ENCODE measurements at regions not wholly inside any gene's neighbourhood (a gene's known extent, or its start where the extent isn't known, plus 50 kb on each side); places are given as distances from the start of the nearest gene placed in this dataset.

DNA sequence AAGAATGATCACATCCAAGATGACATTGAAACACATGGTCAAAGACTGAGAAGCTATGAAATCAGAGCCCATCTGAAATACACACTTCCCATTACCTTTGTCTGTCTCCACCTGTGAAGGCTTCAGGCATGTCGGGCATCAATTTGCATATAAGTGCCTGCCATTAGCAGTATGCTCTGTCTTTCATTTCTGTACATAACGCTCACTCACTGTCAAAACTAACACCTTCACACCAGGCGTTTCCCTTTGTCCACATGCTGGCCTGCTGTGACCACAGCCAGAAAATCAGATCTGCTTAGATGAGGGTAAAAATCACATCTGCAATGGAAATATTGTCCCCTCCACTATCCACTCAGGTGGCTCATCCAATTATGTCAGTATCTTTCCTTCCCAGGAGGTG lies 524.8 kb downstream of the TOX3 start:
- no peak overlapping the region for H3K4me3 ChIP-seq
- TF ChIP-seq, protein P1, sequence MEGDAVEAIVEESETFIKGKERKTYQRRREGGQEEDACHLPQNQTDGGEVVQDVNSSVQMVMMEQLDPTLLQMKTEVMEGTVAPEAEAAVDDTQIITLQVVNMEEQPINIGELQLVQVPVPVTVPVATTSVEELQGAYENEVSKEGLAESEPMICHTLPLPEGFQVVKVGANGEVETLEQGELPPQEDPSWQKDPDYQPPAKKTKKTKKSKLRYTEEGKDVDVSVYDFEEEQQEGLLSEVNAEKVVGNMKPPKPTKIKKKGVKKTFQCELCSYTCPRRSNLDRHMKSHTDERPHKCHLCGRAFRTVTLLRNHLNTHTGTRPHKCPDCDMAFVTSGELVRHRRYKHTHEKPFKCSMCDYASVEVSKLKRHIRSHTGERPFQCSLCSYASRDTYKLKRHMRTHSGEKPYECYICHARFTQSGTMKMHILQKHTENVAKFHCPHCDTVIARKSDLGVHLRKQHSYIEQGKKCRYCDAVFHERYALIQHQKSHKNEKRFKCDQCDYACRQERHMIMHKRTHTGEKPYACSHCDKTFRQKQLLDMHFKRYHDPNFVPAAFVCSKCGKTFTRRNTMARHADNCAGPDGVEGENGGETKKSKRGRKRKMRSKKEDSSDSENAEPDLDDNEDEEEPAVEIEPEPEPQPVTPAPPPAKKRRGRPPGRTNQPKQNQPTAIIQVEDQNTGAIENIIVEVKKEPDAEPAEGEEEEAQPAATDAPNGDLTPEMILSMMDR (IDR thresholded peaks at IDR 0.05), result no peak
- no peak for DNase-seq
- H3K27me3 ChIP-seq, result no peaks in the 10 kb centered on the region
- ATAC-seq, result no peak
- no peaks in the 10 kb centered on the region for H3K4me1 ChIP-seq
- peaks cover 0 to 7% of the 10 kb centered on the region in 2 donors for H3K9me3 ChIP-seq
- intact Hi-C loops (cut with DNase I), result no loop called here
- no peak overlapping the region for H3K27ac ChIP-seq
- no peaks in the 10 kb centered on the region for H3K36me3 ChIP-seq

DNA sequence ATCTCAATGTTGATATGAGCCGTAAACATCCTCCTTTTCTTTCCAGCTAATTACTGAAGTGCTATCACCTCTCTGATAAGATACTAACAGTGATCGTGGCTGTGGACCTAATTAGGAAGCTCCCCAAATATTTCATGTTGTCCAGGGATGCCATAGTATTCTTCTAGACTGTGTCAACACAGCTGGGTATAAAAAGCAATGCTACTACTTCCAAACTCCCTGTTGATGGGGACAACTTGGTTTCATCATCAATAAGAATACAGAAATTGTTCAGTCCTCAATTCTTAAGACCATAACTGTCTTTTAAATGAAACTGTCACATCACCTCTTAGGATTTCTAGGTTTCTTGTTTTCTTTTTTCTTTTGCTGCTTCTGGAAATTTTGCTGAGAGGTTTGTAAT lies 530.6 kb downstream of the TOX3 start:
- no peak for ATAC-seq
- TF ChIP-seq, protein P1 (IDR thresholded peaks at IDR 0.05), result no peak
- no peak for DNase-seq
- intact Hi-C loops (cut with DNase I), result no loop called here
- no peak overlapping the region for H3K27ac ChIP-seq
- H3K27me3 ChIP-seq, result no peaks in the 10 kb centered on the region
- H3K4me3 ChIP-seq, result no peak overlapping the region
- no peaks in the 10 kb centered on the region for H3K4me1 ChIP-seq
- H3K9me3 ChIP-seq, result peaks cover 0 to 46% of the 10 kb centered on the region in 2 donors
- H3K36me3 ChIP-seq, result no peaks in the 10 kb centered on the region

GRCh38 chr16:52005551-52005950 lies 541.4 kb downstream of the TOX3 start:
- Histone ChIP-seq H3K4me3 (no peak overlapping the region), H3K9me3 (peaks cover 0 to 3% of the 10 kb centered on the region in 2 donors), H3K36me3 (no peaks in the 10 kb centered on the region), H3K27ac (no peak overlapping the region), H3K27me3 (no peaks in the 10 kb centered on the region), H3K4me1 (no peaks in the 10 kb centered on the region)
- TF ChIP-seq, protein P1 (IDR thresholded peaks at IDR 0.05), result no peak
- no peak for ATAC-seq
- no peak for DNase-seq
- intact Hi-C loops (cut with DNase I), result no loop called here

GRCh38 chr16:52004343-52004742 lies 542.6 kb downstream of the TOX3 start:
- H3K4me3 ChIP-seq, result no peak overlapping the region
- intact Hi-C loops (cut with DNase I), result no loop called here
- ATAC-seq (no peak), DNase-seq (no peak)
- H3K4me1 ChIP-seq, result no peaks in the 10 kb centered on the region
- TF ChIP-seq, protein P1 (IDR thresholded peaks at IDR 0.05), result no peak
- H3K36me3 ChIP-seq, result no peaks in the 10 kb centered on the region
- no peaks in the 10 kb centered on the region for H3K27me3 ChIP-seq
- no peak overlapping the region for H3K27ac ChIP-seq
- H3K9me3 ChIP-seq, result peaks cover 0 to 3% of the 10 kb centered on the region in 2 donors

DNA sequence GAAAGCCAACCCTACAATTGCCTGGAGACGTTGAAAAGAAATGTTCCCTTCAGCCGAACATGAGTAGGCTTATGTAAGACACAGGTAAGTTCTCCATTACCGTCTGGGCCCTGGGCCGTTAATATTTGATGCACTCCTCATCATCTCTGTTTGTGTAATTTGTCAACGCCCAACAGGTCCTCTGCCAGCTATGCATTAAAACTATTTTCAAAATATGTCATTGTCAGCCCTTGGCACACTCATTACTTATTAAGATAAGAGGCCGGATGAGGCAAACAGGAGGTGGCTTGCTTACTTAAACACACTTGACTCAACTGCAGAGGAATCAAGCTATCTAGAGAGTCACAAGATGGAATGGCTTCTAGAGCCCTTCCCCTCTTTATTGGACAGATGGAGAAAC lies 544.9 kb downstream of the TOX3 start:
- Histone ChIP-seq H3K27me3 (no peaks in the 10 kb centered on the region), H3K27ac (no peak overlapping the region), H3K4me3 (no peak overlapping the region), H3K4me1 (no peaks in the 10 kb centered on the region), H3K36me3 (no peaks in the 10 kb centered on the region), H3K9me3 (no peaks in the 10 kb centered on the region)
- intact Hi-C loops (cut with DNase I), result no loop called here
- ATAC-seq (no peak), DNase-seq (no peak)
- TF ChIP-seq, protein P1 (IDR thresholded peaks at IDR 0.05), result no peak
